HUES48 (cell line): ENCODE measurements at regions not wholly inside any gene's neighbourhood (a gene's known extent, or its start where the extent isn't known, plus 50 kb on each side); places are given as distances from the start of the nearest gene placed in this dataset.
A peak's percentile ranks its signal among the peaks of the same experiment; 100 is the strongest.
"Not testable (repeated sequence)": the region's sequence is repeated elsewhere in the genome, so short reads cannot be mapped to it uniquely, and the experiment has no call there.

Experiments used
- H3K27ac ChIP-seq: one replicate; pipeline ENCODE4 v1.7.0; 2013; ENCODE audit warnings: low read depth, low read length, inconsistent platforms
- H3K27me3 ChIP-seq: 2 replicates; pipeline ENCODE4 v1.6.1; 2013; ENCODE audit warnings: mild to moderate bottlenecking, low read length; ENCODE audit not compliant: control insufficient read depth, insufficient read depth
- H3K36me3 ChIP-seq: 2 replicates; pipeline ENCODE4 v1.6.1; 2013; ENCODE audit warnings: low read length; ENCODE audit not compliant: control insufficient read depth, insufficient read depth
- H3K4me1 ChIP-seq: 2 replicates; pipeline ENCODE4 v1.6.1; 2013; ENCODE audit warnings: mild to moderate bottlenecking, low read length; ENCODE audit not compliant: control insufficient read depth, insufficient read depth
- H3K4me3 ChIP-seq: 2 replicates; pipeline ENCODE4 v1.5.1; 2013; ENCODE audit warnings: mild to moderate bottlenecking, low read depth, low read length
- H3K9ac ChIP-seq: 2 replicates; pipeline ENCODE4 v1.6.1; 2013; ENCODE audit warnings: mild to moderate bottlenecking, low read depth, low read length, moderate library complexity
- H3K9me3 ChIP-seq: 2 replicates; pipeline ENCODE4 v1.6.1; 2013; ENCODE audit warnings: low read length; ENCODE audit not compliant: control insufficient read depth, insufficient read depth

DNA sequence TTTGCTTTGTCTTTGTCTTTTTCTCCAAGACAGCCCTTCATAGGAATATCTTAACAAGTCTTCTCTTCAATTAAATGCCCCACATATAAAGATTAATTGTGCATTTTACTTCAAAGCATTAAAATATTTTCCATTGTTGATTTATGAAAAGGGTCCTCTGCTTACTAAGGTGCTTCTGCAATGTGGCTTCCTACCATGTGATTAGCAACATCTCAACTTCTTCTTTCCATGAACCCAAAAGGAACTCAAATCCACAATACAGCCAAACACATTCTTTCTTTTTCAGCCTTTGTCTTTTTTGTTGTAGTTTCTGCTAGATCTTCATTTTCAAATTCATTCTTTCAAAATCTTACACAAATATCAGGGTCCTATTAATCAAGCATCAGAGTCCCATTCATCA is 309.2 kb downstream of the NSUN3 start:
- H3K9ac ChIP-seq = no peak overlapping the region
- H3K27me3 ChIP-seq = no peaks in the 10 kb centered on the region
- no peak overlapping the region for H3K27ac ChIP-seq
- no peaks in the 10 kb centered on the region for H3K36me3 ChIP-seq
- peaks cover 27% of the 10 kb centered on the region for H3K4me1 ChIP-seq
- no peaks in the 10 kb centered on the region for H3K9me3 ChIP-seq
- H3K4me3 ChIP-seq = no peak overlapping the region

DNA sequence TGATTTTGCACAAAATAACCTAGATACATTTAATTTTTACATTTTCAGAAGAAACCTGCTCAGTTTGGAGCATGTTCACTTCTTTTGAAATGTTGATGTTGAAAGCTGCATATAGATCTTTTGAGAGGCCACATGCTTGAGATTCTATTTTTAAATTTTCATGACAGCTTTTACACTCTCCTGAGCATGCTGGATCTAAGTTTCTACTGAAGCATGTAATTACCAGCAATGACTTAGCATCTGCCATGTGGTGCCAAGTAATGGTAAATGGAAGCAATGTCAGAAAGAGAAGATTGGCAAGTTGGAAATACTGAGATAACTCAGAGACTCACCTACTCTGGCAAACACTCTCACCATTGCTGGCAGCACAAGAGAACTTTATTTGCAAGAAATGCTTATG is 310.6 kb downstream of the NSUN3 start:
- Histone ChIP-seq H3K9ac (no peak overlapping the region), H3K27ac (no peak overlapping the region), H3K27me3 (no peaks in the 10 kb centered on the region), H3K4me1 (peaks cover 27% of the 10 kb centered on the region), H3K4me3 (no peak overlapping the region), H3K9me3 (no peaks in the 10 kb centered on the region), H3K36me3 (no peaks in the 10 kb centered on the region)

DNA sequence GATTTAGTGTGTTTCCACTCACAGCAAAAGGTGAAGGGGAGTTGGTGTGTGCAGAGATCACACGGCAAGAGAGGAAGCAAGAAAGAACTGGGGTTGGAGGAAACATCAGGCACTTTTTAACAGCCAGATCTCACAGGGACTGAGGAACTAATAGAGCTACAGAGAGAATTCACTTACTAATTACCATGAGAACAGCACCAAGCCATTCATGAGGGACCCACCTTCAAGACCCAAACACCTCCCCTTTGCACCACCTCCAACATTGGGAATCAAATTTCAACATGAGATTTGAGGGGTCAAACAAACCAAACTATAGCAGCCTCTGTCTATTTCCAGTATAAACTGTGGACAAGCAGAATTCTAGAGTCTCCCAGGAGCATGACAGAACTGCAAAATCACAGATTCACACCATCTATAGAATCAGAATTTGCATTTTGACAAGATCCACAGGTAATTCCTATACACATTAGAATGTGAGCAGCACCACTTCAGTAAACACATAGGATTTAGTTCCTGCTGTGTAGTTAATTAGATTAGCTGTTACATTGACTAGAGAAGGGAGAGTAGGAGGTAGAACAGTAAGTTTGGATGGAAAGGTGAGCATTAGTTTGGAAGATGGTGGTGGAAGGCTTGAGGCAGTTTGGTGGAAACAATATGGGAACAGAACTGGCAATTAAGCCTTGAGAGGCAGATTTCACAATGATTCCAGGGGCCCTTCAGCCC is 311.7 kb downstream of the NSUN3 start:
- no peak overlapping the region for H3K4me3 ChIP-seq
- peaks cover 27% of the 10 kb centered on the region for H3K4me1 ChIP-seq
- H3K36me3 ChIP-seq = no peaks in the 10 kb centered on the region
- no peaks in the 10 kb centered on the region for H3K9me3 ChIP-seq
- H3K9ac ChIP-seq = no peak overlapping the region
- H3K27me3 ChIP-seq = no peaks in the 10 kb centered on the region
- peak overlapping the region; percentile 52 for H3K27ac ChIP-seq

DNA sequence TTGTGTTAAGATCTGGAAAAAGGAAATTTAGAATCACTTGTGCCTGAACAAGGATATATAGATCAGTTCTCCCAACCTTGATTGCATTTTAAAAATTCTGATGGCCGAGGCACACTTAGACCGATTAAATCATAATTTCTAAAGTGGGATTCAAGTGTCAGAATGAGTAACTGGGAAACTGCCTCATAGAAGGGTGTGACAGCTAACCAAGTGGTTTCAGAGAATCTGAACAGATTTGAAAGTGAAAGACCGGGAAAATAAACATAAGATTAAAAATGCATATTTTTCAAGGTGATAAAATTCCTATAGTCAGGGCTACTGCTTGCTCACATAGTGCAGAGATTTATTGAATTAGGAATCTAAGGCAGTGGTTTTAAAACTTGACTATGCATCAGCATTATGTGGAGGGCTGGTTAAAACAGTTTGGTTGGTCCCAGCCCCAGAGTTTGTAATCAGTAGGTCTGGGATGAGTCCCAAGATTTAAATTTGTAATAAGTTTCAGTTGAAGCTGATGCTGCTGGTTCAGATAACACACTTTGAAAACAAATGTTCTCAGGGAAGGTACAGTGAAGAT is 314.3 kb downstream of the NSUN3 start:
- H3K36me3 ChIP-seq, H3K9me3 ChIP-seq, H3K9ac ChIP-seq: not testable (repeated sequence)

GRCh38 chr3:94377863-94378262 is 315.0 kb downstream of the NSUN3 start:
- H3K4me3 ChIP-seq, H3K27me3 ChIP-seq, H3K9ac ChIP-seq, H3K36me3 ChIP-seq, H3K9me3 ChIP-seq, H3K27ac ChIP-seq: not testable (repeated sequence)
- peaks cover 27% of the 10 kb centered on the region for H3K4me1 ChIP-seq

More for the DNA sequence above, 314.3 kb downstream of the NSUN3 start:
- not testable (repeated sequence) for H3K27me3 ChIP-seq, H3K27ac ChIP-seq, H3K4me3 ChIP-seq
- peaks cover 27% of the 10 kb centered on the region for H3K4me1 ChIP-seq

DNA sequence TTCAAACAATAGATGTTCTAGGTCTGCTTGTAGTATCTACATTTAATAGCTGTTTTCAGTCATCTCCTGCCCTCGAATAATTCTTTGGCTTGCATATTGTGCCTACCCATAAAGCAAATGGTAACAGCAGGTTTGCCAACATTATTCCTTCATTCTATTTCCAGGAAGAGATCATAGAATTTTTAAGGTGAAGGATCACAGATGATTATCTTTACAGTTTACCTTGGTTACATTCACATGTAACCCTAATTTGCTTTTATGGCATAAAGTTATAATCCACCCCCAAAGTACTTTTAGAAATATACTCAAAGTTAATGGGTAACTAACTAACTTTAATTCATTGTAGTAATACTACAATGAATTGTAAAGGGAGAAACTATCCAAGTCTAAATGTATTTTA is 315.5 kb downstream of the NSUN3 start:
- Histone ChIP-seq H3K4me3 (no peak overlapping the region), H3K9ac (no peak overlapping the region), H3K27ac (no peak overlapping the region), H3K36me3 (no peaks in the 10 kb centered on the region), H3K4me1 (peaks cover 23% of the 10 kb centered on the region), H3K27me3 (no peaks in the 10 kb centered on the region), H3K9me3 (no peaks in the 10 kb centered on the region)

GRCh38 chr3:94379264-94379663 is 316.4 kb downstream of the NSUN3 start:
- Histone ChIP-seq H3K9me3 (no peaks in the 10 kb centered on the region), H3K36me3 (no peaks in the 10 kb centered on the region), H3K27me3 (no peaks in the 10 kb centered on the region)

DNA sequence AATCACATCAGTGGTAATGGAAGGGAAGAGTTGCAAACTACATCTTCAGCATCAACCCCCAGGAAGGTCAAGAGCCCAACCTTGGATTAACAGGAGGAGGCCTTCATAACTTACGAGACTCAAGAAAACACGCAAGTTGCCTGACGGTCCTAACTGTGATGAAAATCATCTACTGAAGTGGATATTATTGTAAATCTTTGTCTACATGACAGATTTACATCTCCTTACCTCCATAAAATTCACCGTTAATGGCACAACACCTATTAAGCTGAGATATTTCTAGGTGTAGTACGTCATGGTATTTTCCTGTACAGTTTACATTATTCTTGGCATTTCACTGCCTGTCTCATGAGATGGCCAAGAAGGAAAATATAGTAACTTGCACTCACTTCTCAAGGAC is 332.0 kb downstream of the NSUN3 start:
- Histone ChIP-seq H3K27me3 (no peaks in the 10 kb centered on the region), H3K4me3 (no peak overlapping the region), H3K4me1 (no peaks in the 10 kb centered on the region), H3K27ac (no peak overlapping the region), H3K36me3 (no peaks in the 10 kb centered on the region), H3K9ac (no peak overlapping the region), H3K9me3 (no peaks in the 10 kb centered on the region)

More at GRCh38 chr3:94379264-94379663, 316.4 kb downstream of the NSUN3 start:
- Histone ChIP-seq H3K4me1 (peaks cover 14% of the 10 kb centered on the region), H3K9ac (no peak overlapping the region), H3K27ac (no peak overlapping the region), H3K4me3 (no peak overlapping the region)

DNA sequence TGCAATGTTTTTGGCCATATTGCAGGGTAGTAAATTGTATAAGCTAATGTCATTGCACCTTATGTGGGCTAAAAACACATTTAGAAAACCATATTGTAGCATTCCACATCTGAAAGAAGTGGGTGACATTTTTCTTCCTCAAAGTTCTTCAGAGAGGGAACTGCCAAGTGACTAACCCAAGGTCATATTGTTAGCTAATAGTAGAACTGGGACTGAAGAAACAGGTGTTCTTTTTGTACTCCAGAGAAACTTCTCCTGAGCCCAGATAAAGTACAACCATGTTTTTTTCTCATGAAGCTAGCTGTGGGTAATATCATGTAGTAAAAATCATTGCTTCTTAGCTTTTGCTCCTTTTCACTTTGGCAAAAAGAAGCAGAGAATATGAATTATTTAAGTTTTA is 333.0 kb downstream of the NSUN3 start:
- H3K27ac ChIP-seq = no peak overlapping the region
- no peaks in the 10 kb centered on the region for H3K36me3 ChIP-seq
- no peaks in the 10 kb centered on the region for H3K9me3 ChIP-seq
- no peak overlapping the region for H3K9ac ChIP-seq
- H3K4me1 ChIP-seq = no peaks in the 10 kb centered on the region
- no peak overlapping the region for H3K4me3 ChIP-seq
- H3K27me3 ChIP-seq = no peaks in the 10 kb centered on the region

- H3K4me3 ChIP-seq = no peak overlapping the region
- no peaks in the 10 kb centered on the region for H3K27me3 ChIP-seq
- no peaks in the 10 kb centered on the region for H3K36me3 ChIP-seq
- no peaks in the 10 kb centered on the region for H3K4me1 ChIP-seq
- no peaks in the 10 kb centered on the region for H3K9me3 ChIP-seq
- H3K27ac ChIP-seq = no peak overlapping the region
- no peak overlapping the region for H3K9ac ChIP-seq
Observed at GRCh38 chr3:94398036-94398435, 335.2 kb downstream of the NSUN3 start.

- H3K4me1 ChIP-seq = no peaks in the 10 kb centered on the region
- H3K27me3 ChIP-seq = no peaks in the 10 kb centered on the region
- H3K4me3 ChIP-seq = no peak overlapping the region
- no peaks in the 10 kb centered on the region for H3K9me3 ChIP-seq
- H3K9ac ChIP-seq = no peak overlapping the region
- H3K36me3 ChIP-seq = no peaks in the 10 kb centered on the region
- H3K27ac ChIP-seq = no peak overlapping the region
Observed at GRCh38 chr3:94401466-94401865, 338.6 kb downstream of the NSUN3 start.
